T follicular helper cell (primary cell): ENCODE measurements at regions not wholly inside any gene's neighbourhood (a gene's known extent, or its start where the extent isn't known, plus 50 kb on each side); places are given as distances from the start of the nearest gene placed in this dataset.
"Not testable (repeated sequence)": the region's sequence is repeated elsewhere in the genome, so short reads cannot be mapped to it uniquely, and the experiment has no call there.

Experiments
- DNase-seq: peaks from one replicate; pipeline ENCODE4 v3.0.0-alpha.2; 2020; ENCODE audit warnings: low read depth

- DNase-seq, result no peak
These were observed 126.3 kb upstream of the TACR1 start for GRCh38 chr2:75325594-75325993.

GRCh38 chr2:75324861-75325284 lies 125.6 kb upstream of the TACR1 start:
- DNase-seq, result no peak

GRCh38 chr2:75324141-75324540 lies 124.8 kb upstream of the TACR1 start:
- no peak for DNase-seq

GRCh38 chr2:75321599-75321922 lies 122.2 kb upstream of the TACR1 start:
- DNase-seq, result no peak

- DNase-seq, result no peak
These were observed 121.7 kb upstream of the TACR1 start for GRCh38 chr2:75320898-75321598.

- DNase-seq, result no peak
These were observed 120.6 kb upstream of the TACR1 start for GRCh38 chr2:75319951-75320350.

- DNase-seq, result no peak
These were observed 118.5 kb upstream of the TACR1 start for GRCh38 chr2:75317802-75318201.

GRCh38 chr2:75317316-75317715 lies 118.0 kb upstream of the TACR1 start:
- no peak for DNase-seq

GRCh38 chr2:75315436-75315835 lies 116.1 kb upstream of the TACR1 start:
- DNase-seq, result no peak

- DNase-seq, result no peak
These were observed 112.7 kb upstream of the TACR1 start for GRCh38 chr2:75311993-75312392.

- DNase-seq, result no peak
These were observed 112.2 kb upstream of the TACR1 start for GRCh38 chr2:75311521-75311920.

- DNase-seq, result no peak
These were observed 111.6 kb upstream of the TACR1 start for GRCh38 chr2:75310876-75311275.

GRCh38 chr2:75309596-75310463 lies 110.5 kb upstream of the TACR1 start:
- DNase-seq, result no peak

GRCh38 chr2:75303227-75303626 lies 103.9 kb upstream of the TACR1 start:
- no peak for DNase-seq

- DNase-seq, result no peak
These were observed 95.0 kb upstream of the TACR1 start for GRCh38 chr2:75294362-75294761.

GRCh38 chr2:75292826-75293225 lies 93.5 kb upstream of the TACR1 start:
- DNase-seq, result no peak

GRCh38 chr2:75290600-75291150 lies 91.4 kb upstream of the TACR1 start:
- no peak for DNase-seq

- no peak for DNase-seq
These were observed 90.5 kb upstream of the TACR1 start for GRCh38 chr2:75289771-75290170.

GRCh38 chr2:75289178-75289577 lies 89.9 kb upstream of the TACR1 start:
- not testable (repeated sequence) for DNase-seq

- DNase-seq, result no peak
These were observed 89.4 kb upstream of the TACR1 start for GRCh38 chr2:75288760-75289159.

- no peak for DNase-seq
These were observed 88.5 kb upstream of the TACR1 start for GRCh38 chr2:75287624-75288316.

GRCh38 chr2:75284345-75284744 lies 85.0 kb upstream of the TACR1 start:
- DNase-seq, result no peak
